HCT116 (cell line): ENCODE measurements at regions not wholly inside any gene's neighbourhood (a gene's known extent, or its start where the extent isn't known, plus 50 kb on each side); places are given as distances from the start of the nearest gene placed in this dataset.

Source experiments
- ATAC-seq: fragments of 200-7000 bp; cut with Tn5 transposase; 2 replicates; pipeline ENCODE4 v1.9.1; 2020; ENCODE audit warnings: mild to moderate bottlenecking, moderate library complexity
- BruUV-seq: library from RNA; stranded (reverse); fragments of 400-500 nt; replicated peaks from 2 replicates; lab custom pipeline; 2021; lab: Mats Ljungman, UMichigan
- CTCF ChIA-PET: fragments of 300-600 bp; sonication (Branson Sonifier 250); formaldehyde crosslinking; loops from one replicate; lab custom pipeline; 2021; ENCODE audit warnings: antibody characterized with exemption; lab: Charles Lee
- POLR2A ChIA-PET: fragments of 300-600, 350-600 bp; sonication (Branson Sonifier 250); formaldehyde crosslinking; loops from one replicate; lab custom pipeline; 2021; ENCODE audit warnings: antibody characterized with exemption; lab: Charles Lee
- RAD21 ChIA-PET, 2 experiments: fragments of 300-600 bp; sonication (Branson Sonifier 250); formaldehyde crosslinking; loops; one replicate each; lab custom pipeline; 2023; ENCODE audit warnings: low total read pairs in 2 of 2; ENCODE audit not compliant: uncharacterized antibody in 2 of 2, unreplicated experiment in 2 of 2, low non-redundant PET in 1 of 2; lab: Charles Lee
- DNase-seq: peaks from one replicate; pipeline ENCODE4 v3.0.0-alpha.2; 2010; ENCODE audit warnings: low read depth, low spot score
- H2AFZ ChIP-seq: fragments of 200-600 bp; shearing (Covaris generic), sonication (generic); 2 replicates; pipeline ENCODE4 v1.6.1; 2017; ENCODE audit warnings: low read depth, mixed run types, mixed read lengths, antibody characterized with exemption, low read length; ENCODE audit not compliant: poor library complexity, severe bottlenecking
- H3K27ac ChIP-seq: 2 replicates; pipeline ENCODE4 v1.5.1; 2012; ENCODE audit warnings: low read depth, low read length
- H3K27me3 ChIP-seq: fragments of 200-600 bp; sonication (generic); 2 replicates; pipeline ENCODE4 v1.6.1; 2016; ENCODE audit warnings: mixed run types, low read length, mixed read lengths; ENCODE audit not compliant: insufficient read depth
- H3K36me3 ChIP-seq, 2 experiments: fragments of 200-500 bp in 1 of 2; fragments of 200-600 bp in 1 of 2; sonication (Bioruptor generic) in 1 of 2; sonication (generic) in 1 of 2; 2 replicates each; pipeline versions ENCODE4 v1.5.1 to v1.6.1; 2014 to 2016; ENCODE audit warnings: low read length in 2 of 2, inconsistent platforms in 1 of 2, mixed read lengths in 1 of 2, mixed run types in 1 of 2; ENCODE audit not compliant: insufficient read depth in 2 of 2, control insufficient read depth in 1 of 2
- H3K4me1 ChIP-seq, 2 experiments: fragments of 200-600 bp in 1 of 2; sonication (generic) in 1 of 2; 2 replicates each; pipeline versions ENCODE4 v1.5.1 to v1.6.1; 2012 to 2017; ENCODE audit warnings: low read length in 2 of 2, inconsistent platforms in 1 of 2, mild to moderate bottlenecking in 1 of 2, mixed read lengths in 1 of 2, mixed run types in 1 of 2, moderate library complexity in 1 of 2; ENCODE audit not compliant: insufficient read depth in 2 of 2, control insufficient read depth in 1 of 2
- H3K4me2 ChIP-seq: fragments of 200-600 bp; sonication (generic); 2 replicates; pipeline ENCODE4 v1.6.1; 2017; ENCODE audit warnings: mixed run types, low read length, mixed read lengths
- H3K4me3 ChIP-seq, 2 experiments: fragments of 200-600 bp in 1 of 2; sonication (generic) in 1 of 2; replicated peaks in 1 of 2; 2 replicates each; pipeline ENCODE4 v1.5.1; 2011 to 2016; ENCODE audit warnings: low read length in 2 of 2, control low read depth in 1 of 2, low read depth in 1 of 2, mild to moderate bottlenecking in 1 of 2, mixed read lengths in 1 of 2, mixed run types in 1 of 2
- H3K79me2 ChIP-seq: fragments of 200-600 bp; sonication (generic); 2 replicates; pipeline ENCODE4 v1.6.1; 2017; ENCODE audit warnings: mild to moderate bottlenecking, mixed run types, low read length, moderate library complexity, mixed read lengths; ENCODE audit not compliant: insufficient read depth
- H3K9ac ChIP-seq: fragments of 200-600 bp; sonication (generic); 2 replicates; pipeline ENCODE4 v1.6.1; 2016; ENCODE audit warnings: low read length, mixed read lengths
- H3K9me2 ChIP-seq: fragments of 200-600 bp; sonication (generic), shearing (Covaris generic); 2 replicates; pipeline ENCODE4 v1.6.1; 2017; ENCODE audit warnings: mixed run types, mild to moderate bottlenecking, moderate library complexity; ENCODE audit not compliant: insufficient read depth
- H3K9me3 ChIP-seq, 2 experiments: fragments of 200-500 bp in 1 of 2; fragments of 200-600 bp in 1 of 2; sonication (Bioruptor generic) in 1 of 2; sonication (generic) in 1 of 2; 2 replicates each; pipeline ENCODE4 v1.6.1; 2014 to 2017; ENCODE audit warnings: low read length in 2 of 2, mixed read lengths in 2 of 2, inconsistent platforms in 1 of 2, low read depth in 1 of 2, mild to moderate bottlenecking in 1 of 2, mixed run types in 1 of 2, moderate library complexity in 1 of 2; ENCODE audit not compliant: control insufficient read depth in 1 of 2, insufficient read depth in 1 of 2
- H4K20me1 ChIP-seq: fragments of 200-600 bp; sonication (generic), shearing (Covaris generic); 2 replicates; pipeline ENCODE4 v1.6.1; 2017; ENCODE audit warnings: mixed run types, mild to moderate bottlenecking, moderate library complexity; ENCODE audit not compliant: insufficient read depth
- ATF3 ChIP-seq: IDR thresholded peaks from 2 replicates; pipeline ENCODE4 v1.6.1; 2012
- CBX3 ChIP-seq: IDR thresholded peaks from 2 replicates; pipeline ENCODE4 v1.6.1; 2012; ENCODE audit warnings: low read depth
- CEBPB ChIP-seq: IDR thresholded peaks from 2 replicates; pipeline ENCODE4 v1.6.1; 2012; ENCODE audit warnings: low read depth
- EGR1 ChIP-seq: IDR thresholded peaks from 2 replicates; pipeline ENCODE4 v1.6.1; 2012; ENCODE audit warnings: low read depth
- ELF1 ChIP-seq: IDR thresholded peaks from 2 replicates; pipeline ENCODE4 v1.6.1; 2012; ENCODE audit warnings: low read depth, borderline replicate concordance
- EZH2 ChIP-seq: fragments of 200-600 bp; sonication (generic); IDR thresholded peaks from 2 replicates; pipeline ENCODE4 v1.6.1; 2017; ENCODE audit warnings: antibody characterized with exemption, mixed run types
- FOSL1 ChIP-seq: IDR thresholded peaks from 2 replicates; pipeline ENCODE4 v1.6.1; 2012; ENCODE audit warnings: low read depth
- JUND ChIP-seq: IDR thresholded peaks from 2 replicates; pipeline ENCODE4 v1.6.1; 2012
- POLR2A ChIP-seq: IDR thresholded peaks from 2 replicates; pipeline ENCODE4 v1.7.0; 2011; ENCODE audit warnings: borderline replicate concordance; ENCODE audit not compliant: insufficient read depth, insufficient read length; ENCODE audit errors: extremely low read depth
- POLR2AphosphoS5 ChIP-seq: IDR thresholded peaks from 2 replicates; pipeline ENCODE4 v1.6.1; 2011; ENCODE audit warnings: mild to moderate bottlenecking, low read depth, low read length, moderate library complexity
- SIN3A ChIP-seq: IDR thresholded peaks from 2 replicates; pipeline ENCODE4 v1.6.1; 2012; ENCODE audit warnings: low read depth
- SRF ChIP-seq: IDR thresholded peaks from 2 replicates; pipeline ENCODE4 v1.6.1; 2012; ENCODE audit warnings: low read depth
- TCF7L2 ChIP-seq: IDR thresholded peaks from 2 replicates; pipeline ENCODE4 v1.7.0; 2011; ENCODE audit warnings: borderline replicate concordance, inconsistent platforms; ENCODE audit not compliant: insufficient read depth, insufficient read length; ENCODE audit errors: extremely low read depth
- YY1 ChIP-seq: IDR thresholded peaks from 2 replicates; pipeline ENCODE4 v1.6.1; 2011; ENCODE audit warnings: low read length, low read depth, moderate library complexity, mild to moderate bottlenecking; ENCODE audit not compliant: insufficient replicate concordance; ENCODE audit errors: extremely low read depth
- ZBTB33 ChIP-seq: IDR thresholded peaks from 2 replicates; pipeline ENCODE4 v1.6.1; 2011; ENCODE audit warnings: mild to moderate bottlenecking, low read length, moderate library complexity; ENCODE audit not compliant: insufficient replicate concordance; ENCODE audit errors: extremely low read depth
- ZFX ChIP-seq: fragments of 450-650 bp; IDR thresholded peaks from 2 replicates; pipeline ENCODE4 v1.6.1; 2017
- ZNF274 ChIP-seq: fragments of 200-500 bp; sonication (Bioruptor generic); IDR thresholded peaks from 2 replicates; pipeline ENCODE4 v1.6.1; 2014; ENCODE audit warnings: mild to moderate bottlenecking, low read depth, low read length, inconsistent platforms
- intact Hi-C: fragments of 100-400 bp; cut with micrococcal nuclease; formaldehyde crosslinking; loops from 2 replicates; pipeline ENCODE4 v1.10.0; 2022

- TF ChIP-seq ATF3 (no peak), POLR2AphosphoS5 (no peak), SIN3A (no peak), POLR2A (no peak), CBX3 (no peak)
Observed at GRCh38 chr3:61414456-61414855, 146.9 kb upstream of the PTPRG start (continued).

- Histone ChIP-seq H3K9ac (no peak overlapping the region), H3K27me3 (peaks cover 7% of the 10 kb centered on the region), H2AFZ (no peak overlapping the region), H3K27ac (no peak overlapping the region), H3K79me2 (no peaks in the 10 kb centered on the region), H4K20me1 (no peaks in the 10 kb centered on the region), H3K4me1 (no peaks in the 10 kb centered on the region), H3K9me2 (no peaks in the 10 kb centered on the region), H3K9me3 (no peaks in the 10 kb centered on the region), H3K36me3 (no peaks in the 10 kb centered on the region), H3K4me2 (no peak overlapping the region), H3K4me3 (no peak overlapping the region)
- POLR2A ChIA-PET = no interaction called here
- intact Hi-C loops = no loop called here
- no peak for DNase-seq
- CTCF ChIA-PET = no interaction called here
- no peak for TF ChIP-seq CBX3
- TF ChIP-seq JUND = no peak
- TF ChIP-seq POLR2A = no peak
- TF ChIP-seq SIN3A = no peak
- no peak for TF ChIP-seq ZNF274
- no peak for TF ChIP-seq EZH2
- no peak for TF ChIP-seq YY1
- no peak for TF ChIP-seq SRF
- TF ChIP-seq ZFX = no peak
- no peak for TF ChIP-seq ZBTB33
- TF ChIP-seq EGR1 = no peak
- no peak for TF ChIP-seq ELF1
- no peak for TF ChIP-seq TCF7L2
- no peak for TF ChIP-seq FOSL1
- no peak for TF ChIP-seq CEBPB
- RAD21 ChIA-PET = no interaction called here
- no peak for ATAC-seq
- no TSS peak for BruUV-seq
Observed at GRCh38 chr3:61415201-61415600, 146.2 kb upstream of the PTPRG start.
